GM18873 (cell line): ENCODE measurements at regions not wholly inside any gene's neighbourhood (a gene's known extent, or its start where the extent isn't known, plus 50 kb on each side); places are given as distances from the start of the nearest gene placed in this dataset.

ENCODE experiments used
- ATAC-seq: cut with Tn5 transposase; IDR thresholded peaks from one replicate; pipeline ENCODE4 v1.9.1; 2021; ENCODE audit warnings: mild to moderate bottlenecking, moderate library complexity, moderate number of reproducible peaks; ENCODE audit not compliant: unreplicated experiment, low FRiP score

DNA sequence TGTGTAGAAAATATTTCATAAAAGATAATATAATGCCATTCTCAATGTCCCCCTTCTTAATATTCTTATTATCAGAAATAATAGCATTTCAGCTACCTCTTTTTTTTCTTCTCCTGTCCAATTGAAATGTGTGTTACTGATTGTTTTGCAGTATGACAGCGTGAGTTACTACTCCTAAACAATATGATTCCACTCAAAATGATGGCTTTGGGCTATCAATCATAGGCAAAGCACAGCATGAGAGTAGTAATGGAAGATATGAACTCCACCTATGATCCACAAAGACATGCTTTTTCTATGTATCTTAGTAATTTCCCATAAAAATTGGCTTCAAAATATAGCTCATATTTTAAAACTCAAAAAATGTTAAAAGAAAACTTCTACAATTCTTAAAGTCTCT lies 867.3 kb upstream of the NUDT12 start:
- no peak for ATAC-seq

DNA sequence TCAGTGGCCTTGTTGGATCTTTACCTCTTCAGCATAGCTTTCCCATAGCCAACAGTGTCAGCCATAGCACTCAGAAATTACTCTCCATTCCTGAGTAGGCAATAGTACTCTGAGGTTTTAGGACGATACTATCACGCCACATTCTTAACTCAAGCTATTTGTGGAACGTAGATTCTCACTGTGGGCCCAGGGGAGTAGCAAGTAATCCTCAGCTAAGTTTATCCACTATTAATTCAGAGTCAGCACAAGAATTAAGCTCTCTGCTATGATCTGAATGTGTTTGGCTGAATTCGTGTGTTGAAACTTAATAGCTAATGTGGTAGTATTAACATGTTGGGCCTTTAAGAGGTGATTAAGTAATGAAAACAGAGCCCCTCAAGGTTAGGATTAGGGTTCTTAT lies 858.8 kb upstream of the NUDT12 start:
- ATAC-seq: no peak

DNA sequence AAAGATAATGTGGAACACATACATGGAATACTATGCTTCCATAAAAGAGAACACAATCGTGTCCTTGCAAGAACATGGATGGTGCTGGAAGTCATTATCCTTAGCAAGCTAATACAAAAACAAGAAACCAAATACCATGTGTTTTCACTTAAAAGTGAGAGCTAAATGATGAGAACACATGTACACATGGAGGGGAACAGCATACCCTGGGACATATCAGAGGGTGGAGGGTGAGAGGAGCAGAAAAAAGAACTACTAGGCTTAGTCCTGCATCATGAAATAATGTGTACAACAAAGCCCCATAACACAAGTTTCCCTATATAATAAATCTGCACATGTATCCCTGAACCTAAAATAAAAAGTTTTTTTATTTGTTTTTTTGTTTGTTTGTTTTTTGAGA lies 855.5 kb upstream of the NUDT12 start:
- ATAC-seq: no peak

DNA sequence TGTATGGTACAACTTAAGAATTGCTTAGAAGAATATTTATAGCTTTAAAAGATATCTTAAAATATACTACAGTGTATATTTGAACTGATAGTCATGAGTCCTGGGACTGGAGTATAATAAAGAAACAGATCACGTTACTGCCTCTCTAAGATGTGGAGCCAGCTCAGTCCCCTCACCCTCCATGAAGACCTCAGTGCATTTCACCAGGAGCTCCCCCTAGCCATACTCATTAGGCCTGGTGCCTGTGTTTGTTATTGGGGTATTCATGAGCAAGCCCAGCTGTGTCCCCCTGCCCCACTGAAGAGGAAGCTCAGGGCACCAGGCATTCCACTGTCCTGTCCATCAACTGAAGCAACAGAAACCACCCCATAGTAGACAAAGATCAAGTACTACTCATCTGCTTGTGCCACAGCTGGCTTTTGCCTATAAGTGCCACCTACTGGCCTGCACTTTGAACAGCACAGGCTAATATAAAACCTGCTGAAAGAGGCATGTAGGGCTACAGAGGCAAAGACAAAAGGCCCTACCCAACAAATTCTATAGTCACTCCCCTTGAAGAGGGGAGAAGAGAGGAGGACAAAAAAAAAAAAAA lies 850.2 kb upstream of the NUDT12 start:
- no peak for ATAC-seq

DNA sequence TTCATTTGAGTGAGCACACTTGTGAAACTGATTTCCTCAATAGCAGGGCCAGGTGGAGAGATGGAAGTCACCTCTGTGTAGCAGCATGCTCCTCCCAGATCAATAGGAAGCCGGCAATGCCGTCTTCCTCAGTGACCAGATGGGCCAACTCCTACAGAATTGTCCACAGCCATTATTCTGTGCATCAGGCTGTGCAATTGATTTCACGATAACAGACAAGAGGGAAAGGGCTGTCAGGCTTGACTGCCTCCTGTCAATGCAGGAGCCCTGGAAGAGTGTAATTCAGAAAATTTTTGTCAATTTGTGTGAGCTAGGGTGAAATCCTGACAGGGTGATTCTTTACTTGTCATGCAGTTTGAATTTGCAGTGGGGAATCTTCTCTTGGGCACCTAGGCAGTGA lies 838.4 kb upstream of the NUDT12 start:
- ATAC-seq: no peak

DNA sequence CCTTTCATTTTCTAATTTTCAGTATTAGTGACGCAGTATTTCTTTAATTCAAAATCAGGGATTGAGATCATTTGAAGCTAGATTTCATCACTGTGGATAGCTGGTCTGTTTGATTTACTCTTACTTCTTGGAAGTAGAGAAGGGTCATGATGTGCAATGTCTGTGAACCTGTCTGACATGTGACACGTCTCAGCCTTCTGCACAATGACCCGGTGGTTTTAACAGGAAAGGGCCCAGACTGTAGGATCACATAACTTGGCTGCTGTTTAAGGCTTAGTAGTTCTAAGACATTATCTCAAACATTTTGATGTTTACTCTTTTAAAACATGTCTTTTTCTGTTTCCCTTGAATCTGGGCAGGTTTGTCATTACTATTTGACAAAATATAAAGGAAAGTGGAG lies 823.3 kb upstream of the NUDT12 start:
- ATAC-seq: no peak

DNA sequence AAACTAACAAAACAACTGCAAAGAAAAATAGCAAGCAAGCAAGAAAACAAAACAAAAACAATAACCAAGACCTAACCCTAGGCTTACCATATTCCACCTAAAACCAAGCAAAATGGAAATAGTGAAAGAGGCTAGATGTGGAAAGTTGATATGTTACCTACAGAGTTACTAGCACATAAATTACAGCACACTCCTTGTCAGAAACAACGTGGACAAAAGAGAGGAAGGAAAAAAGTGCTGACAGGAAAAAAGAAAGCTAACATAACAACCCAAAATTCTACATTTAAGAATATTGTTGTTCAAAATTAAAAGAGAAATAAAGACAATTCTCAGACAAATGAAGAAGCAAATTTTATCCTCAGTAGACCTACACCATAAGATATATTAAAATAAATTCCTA lies 812.8 kb upstream of the NUDT12 start:
- no peak for ATAC-seq

DNA sequence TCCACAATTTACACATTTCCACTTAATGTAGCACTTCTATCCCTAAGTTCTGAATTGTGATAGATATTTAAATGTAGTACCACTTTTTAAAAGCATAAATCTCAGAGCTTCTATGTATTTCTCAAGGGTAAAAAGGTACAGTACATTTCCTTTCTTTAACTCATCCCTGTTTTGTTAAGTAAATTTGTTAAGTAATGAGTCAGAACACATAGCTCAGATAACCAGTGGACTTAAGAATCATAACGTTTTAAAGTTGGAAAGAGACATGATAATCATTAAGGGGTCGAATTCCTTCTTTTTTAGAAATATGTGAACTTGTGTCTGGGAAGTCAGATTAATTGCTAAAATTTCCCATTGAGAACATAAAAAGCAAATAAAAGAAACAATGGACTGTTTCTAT lies 810.2 kb upstream of the NUDT12 start:
- ATAC-seq: no peak

DNA sequence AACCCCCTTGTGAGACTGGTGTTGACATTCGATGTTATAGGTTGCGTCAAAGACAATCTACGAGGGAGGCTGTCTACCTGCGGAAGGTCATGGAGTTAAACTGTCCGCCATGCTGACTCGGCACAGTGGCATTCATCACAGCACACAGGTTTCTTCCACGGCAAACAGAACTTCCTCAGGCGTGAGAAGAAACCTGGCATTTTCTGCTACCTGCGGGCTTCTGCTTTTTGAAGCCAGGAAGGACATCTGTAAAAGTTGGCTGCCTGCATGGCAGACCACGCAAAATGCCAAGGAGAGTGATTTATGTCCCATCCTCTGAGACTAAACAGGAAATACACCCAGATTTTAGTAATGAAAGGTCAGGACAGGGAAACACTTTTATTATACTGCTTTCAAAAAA lies 809.8 kb upstream of the NUDT12 start:
- no peak for ATAC-seq

DNA sequence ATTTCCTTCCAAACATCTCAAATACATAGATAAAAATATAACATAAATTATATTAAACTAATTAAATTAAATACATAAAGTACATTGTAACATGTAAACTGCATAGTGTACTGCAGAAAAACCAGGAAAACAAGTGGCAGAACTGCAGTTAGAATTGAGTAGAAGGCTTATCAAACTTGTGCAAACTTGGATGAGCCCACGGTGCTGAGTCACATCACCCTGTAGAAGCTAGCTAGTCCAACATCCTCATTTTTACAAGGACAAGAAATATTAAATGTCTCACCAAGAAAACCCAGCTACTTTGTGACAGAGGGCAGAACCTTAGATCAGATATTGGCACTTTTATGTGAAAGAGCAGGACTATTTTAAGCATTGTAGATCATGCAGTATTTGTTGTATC lies 807.9 kb upstream of the NUDT12 start:
- ATAC-seq: no peak

DNA sequence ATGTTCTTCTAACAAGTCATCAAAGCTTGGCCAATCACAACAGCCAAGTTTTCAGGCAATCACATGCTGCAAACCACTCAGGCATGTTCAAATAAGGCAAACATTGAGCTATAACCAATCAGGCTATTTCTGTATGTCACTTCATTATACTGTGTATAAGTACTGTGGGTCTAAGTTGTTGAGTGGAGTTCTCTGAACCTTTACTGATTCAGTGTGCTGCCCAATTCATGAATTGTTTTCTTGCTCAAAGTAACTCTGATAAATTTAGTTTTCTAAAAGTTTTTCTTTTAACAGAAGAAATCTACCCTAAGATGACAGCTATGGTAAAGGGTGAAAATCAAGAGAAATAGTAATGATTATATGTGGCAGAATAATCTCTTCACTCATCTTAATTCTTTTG lies 805.4 kb upstream of the NUDT12 start:
- ATAC-seq: no peak

DNA sequence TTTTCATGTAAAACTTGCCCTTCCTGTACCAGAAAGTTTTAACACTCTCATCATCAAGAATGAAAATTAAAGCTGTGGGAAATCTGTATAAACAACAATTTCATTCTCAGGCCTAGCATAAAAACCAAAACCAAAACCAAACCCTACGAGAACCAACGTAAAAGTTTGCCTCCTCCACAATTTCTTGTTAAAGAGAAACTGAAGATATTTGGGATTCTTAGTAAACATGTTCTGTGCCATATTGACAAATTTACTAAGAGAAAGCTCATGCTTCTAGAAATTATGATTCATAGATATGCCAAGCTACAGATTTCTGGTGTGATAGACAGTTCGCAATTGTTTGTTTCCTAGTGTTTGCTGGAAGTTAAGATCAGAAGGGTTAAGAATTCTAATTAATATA lies 801.0 kb upstream of the NUDT12 start:
- ATAC-seq: no peak

DNA sequence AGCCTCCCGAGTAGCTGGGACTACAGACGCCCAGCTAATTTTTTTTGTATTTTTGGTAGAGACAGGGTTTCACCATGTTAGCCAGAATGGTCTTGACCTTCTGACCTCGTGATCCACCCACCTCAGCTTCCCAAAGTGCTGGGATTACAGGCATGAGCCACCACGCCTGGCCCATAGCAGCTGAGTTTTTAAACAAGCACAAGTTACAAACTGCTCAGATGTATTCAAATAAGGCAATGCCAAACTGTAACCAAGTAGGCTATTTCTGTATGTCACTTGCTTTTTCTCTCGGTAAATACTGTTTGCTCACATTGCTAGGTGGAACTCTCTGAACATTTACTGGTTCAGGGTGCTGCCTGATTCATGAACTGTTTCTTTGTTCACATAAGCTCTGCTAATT lies 799.3 kb upstream of the NUDT12 start:
- ATAC-seq: no peak

DNA sequence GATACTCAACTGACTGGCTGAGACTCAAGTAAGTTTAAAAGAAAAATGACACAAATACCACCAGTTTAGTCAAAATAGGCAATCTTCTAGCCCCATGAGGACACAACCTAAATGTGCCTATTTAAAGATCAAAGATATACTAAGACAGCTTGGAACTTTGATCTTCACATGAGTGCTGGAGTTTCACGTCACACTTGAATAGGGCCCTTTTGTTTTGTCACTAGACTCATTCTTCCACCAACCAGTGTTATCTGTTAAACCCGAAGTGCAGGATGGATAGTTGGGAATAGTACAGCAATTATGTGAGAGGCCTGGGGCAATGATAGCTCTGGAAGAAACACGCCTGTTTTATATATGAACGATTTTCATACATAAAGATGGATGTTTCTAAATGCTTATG lies 792.8 kb upstream of the NUDT12 start:
- no peak for ATAC-seq

DNA sequence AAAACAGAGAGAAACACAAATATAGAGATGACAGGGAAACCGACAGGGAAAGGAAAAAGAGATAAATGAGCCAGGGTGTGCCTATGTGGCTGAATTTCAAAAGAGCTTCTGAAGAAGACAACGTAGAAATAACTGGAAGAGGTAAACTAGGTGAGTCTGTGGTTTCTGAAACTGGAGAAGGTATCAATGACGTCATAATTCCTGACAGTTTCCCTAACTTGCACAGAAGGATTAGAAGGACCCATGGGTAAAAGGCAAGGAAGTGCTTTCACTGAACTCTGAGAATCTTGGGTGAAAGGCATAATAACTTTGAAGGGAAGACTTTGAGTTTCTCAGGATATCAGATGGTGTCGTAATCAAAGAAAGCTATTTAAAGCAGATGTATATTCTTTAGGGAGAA lies 790.8 kb upstream of the NUDT12 start:
- ATAC-seq: no peak

DNA sequence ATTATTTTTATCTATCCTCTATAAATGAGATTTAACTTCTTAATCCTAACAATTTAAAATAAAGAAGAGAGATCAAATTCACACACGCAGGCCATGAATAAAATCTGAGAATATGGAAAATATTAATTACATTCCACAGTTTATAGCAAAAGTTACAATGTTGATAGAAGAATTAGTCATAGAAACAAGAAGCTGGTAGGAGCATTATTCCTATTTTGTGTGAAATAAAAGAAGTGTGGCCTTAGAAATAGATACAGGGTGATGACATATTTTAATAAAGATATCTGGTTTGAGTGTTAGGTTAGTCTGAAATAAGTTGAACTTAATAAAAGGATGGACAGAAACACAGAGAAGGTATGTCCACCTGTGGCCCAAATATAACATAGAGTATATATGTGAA lies 790.4 kb upstream of the NUDT12 start:
- ATAC-seq: no peak

DNA sequence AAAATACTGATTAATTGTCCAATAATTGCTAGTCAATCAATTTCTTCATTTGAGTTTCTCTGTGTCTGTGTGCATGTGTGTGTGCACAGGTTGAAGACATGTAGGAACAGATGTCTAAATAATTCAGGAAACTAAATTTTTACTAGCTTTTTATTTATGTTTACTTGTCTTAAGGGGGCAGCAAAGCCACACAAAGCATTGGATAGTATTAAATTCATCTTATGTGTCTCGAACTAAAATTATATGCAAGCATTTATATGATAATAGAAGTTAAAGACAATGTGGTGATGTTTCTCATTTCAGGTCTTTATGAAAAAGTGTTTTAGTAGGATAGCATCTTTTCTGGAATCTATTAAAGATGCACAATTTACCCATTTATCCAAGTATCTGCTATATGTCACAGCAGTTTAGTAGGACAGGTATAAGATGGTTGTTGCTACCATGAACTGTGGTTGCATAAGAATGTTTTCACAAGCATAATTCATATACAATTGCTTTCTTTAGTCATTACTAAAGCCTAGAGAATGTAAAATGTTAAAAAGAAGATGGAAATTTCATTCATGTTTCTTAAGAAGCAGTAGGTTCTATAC lies 784.6 kb upstream of the NUDT12 start:
- ATAC-seq: no peak

DNA sequence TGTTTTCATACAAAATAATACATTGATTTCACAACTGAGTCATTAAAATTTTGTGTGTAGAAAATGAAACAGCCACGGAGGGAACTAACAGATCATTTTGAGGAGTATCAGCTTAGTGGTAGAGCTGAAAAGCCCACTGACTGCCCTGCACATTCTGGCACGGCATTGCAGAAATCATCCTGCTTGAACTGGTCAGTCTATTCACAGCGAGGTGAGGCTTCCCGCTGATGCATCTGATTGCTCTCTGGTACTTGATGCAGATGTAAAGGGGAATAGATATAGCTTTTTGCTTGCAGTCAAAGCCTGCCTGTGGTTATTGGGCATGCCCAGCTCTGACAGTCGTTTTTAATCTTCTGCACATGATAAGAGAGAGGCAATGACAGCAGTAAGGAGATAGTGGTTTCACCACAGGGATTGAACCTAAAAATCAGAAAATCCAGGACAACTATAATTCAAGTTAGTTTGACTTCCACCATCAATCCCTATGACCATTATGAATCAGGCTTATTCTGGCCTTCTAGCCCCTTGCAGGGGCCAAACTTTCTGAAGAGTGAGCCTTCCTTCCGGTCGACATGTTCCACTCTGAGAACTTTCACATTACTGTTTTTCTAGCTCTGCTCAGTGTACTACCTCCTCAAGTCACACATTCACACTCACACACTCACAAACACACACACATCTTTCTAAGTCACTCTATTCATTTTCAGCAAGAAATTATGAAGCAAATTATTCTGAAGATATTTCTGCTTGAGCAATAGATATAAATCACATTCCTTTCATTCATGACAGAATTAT lies 782.8 kb upstream of the NUDT12 start:
- ATAC-seq: no peak

DNA sequence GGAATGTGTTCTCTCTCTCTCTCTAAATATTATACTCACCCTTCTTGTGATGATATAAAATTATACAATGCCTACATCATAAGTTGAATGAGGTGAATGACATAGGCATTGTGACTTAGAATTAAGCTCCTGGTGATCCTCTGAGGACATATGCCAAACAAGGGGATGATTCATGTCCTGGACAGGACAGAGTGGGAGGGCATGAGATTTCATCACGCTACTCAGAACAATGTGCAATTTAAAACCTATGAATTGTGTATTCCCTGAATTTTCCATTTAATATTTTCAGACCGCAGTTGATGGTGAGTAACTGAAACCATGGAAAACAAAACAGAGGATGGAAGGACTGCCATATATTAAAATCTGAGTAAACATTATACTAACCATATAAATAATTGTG lies 782.2 kb upstream of the NUDT12 start:
- ATAC-seq: no peak

DNA sequence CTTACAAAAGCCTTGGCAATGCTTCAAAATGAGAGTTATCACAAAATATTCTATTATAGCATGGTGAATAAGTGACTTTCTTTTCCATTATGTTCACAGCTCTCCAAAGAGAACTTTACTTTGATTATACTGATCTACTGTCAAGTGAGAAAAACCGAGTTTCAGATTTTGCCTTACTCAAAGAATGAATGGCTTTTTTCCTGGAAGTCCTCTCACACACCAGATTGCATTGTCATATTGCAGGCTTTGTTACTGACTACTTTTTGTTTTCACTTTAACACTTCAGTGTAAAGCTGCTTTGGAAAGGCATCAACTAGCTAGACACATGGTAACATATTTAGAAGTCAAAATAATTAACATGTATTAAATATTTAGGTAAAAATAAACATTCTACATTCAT lies 765.2 kb upstream of the NUDT12 start:
- ATAC-seq: no peak

DNA sequence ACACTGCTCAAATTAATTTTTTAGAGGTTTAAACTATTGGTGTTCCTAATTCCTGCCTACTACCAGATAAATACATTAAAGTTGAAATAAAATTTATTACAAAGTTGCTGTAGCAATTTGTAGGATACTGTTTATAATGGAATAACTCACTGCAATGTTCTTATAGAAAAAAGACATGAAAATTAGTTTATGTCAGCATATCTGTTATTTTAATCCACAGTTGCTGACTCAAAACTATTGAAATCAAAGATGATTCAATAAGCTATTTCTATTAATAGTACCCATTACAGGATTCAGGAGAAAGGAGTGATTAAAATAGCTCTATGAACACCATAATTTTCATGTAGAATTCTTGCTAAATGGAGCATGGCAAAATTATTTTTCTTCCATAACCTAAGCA lies 764.4 kb upstream of the NUDT12 start:
- no peak for ATAC-seq

DNA sequence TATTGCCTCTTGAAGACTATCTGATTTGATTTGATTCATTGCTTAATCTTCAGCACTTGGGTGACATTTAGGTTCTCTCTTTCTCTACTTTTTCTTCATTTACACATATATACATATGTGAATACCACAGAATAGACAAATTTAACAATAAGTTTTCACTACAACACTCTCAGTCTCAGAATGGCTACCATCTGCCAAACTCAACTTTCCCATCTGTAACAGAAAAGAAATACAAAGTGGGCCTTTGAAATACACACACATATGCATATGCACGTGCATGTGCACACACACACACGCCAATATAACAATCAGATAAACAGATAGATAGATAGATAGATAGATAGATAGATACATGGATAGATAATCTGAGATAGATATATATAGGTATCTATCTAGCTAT lies 762.8 kb upstream of the NUDT12 start:
- ATAC-seq: no peak
